ENCODE measurements at regions not wholly inside any gene's neighbourhood (a gene's known extent, or its start where the extent isn't known, plus 50 kb on each side); places are given as distances from the start of the nearest gene placed in this dataset.

- no peaks in the 10 kb centered on the region for H3K36me3 ChIP-seq
- TF ChIP-seq, protein P1, sequence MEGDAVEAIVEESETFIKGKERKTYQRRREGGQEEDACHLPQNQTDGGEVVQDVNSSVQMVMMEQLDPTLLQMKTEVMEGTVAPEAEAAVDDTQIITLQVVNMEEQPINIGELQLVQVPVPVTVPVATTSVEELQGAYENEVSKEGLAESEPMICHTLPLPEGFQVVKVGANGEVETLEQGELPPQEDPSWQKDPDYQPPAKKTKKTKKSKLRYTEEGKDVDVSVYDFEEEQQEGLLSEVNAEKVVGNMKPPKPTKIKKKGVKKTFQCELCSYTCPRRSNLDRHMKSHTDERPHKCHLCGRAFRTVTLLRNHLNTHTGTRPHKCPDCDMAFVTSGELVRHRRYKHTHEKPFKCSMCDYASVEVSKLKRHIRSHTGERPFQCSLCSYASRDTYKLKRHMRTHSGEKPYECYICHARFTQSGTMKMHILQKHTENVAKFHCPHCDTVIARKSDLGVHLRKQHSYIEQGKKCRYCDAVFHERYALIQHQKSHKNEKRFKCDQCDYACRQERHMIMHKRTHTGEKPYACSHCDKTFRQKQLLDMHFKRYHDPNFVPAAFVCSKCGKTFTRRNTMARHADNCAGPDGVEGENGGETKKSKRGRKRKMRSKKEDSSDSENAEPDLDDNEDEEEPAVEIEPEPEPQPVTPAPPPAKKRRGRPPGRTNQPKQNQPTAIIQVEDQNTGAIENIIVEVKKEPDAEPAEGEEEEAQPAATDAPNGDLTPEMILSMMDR (IDR thresholded peaks at IDR 0.05), result no peak
- intact Hi-C loops (cut with DNase I), result no loop called here
- no peaks in the 10 kb centered on the region for H3K4me1 ChIP-seq
- no peak overlapping the region for H3K27ac ChIP-seq
- no peak for DNase-seq (ENCODE audit: low spot score in 2 of 2)
- H3K27me3 ChIP-seq, result no peaks in the 10 kb centered on the region
- no peak overlapping the region for H3K4me3 ChIP-seq
- H3K9me3 ChIP-seq, result no peaks in the 10 kb centered on the region
These were observed 297.7 kb downstream of the UQCRFS1 start for GRCh38 chr19:28915202-28915601.

DNA sequence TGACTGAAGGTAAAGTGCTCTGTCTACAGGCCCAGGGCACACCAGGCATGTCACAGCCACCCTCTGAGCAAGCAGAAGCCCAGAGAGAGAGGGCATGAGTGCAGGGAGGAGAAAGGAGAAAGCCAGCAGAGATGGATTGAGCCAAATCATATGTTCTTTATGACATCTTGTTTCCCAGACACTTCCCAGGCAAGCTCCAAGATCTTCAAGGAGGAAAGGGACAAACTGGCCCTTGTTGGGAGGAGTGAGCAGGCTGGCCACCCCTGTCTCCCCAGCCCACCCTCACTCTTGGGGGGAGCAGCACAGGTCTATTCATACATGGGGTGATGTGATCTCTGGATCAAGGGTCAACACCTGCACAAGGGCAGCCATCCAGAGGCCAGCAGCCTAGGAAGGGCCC, 298.8 kb downstream of the UQCRFS1 start:
- H3K4me1 ChIP-seq, result no peaks in the 10 kb centered on the region
- H3K36me3 ChIP-seq, result no peaks in the 10 kb centered on the region
- no peak overlapping the region for H3K27ac ChIP-seq
- no peaks in the 10 kb centered on the region for H3K27me3 ChIP-seq
- H3K9me3 ChIP-seq, result no peaks in the 10 kb centered on the region
- DNase-seq (ENCODE audit: low spot score in 2 of 2), result no peak
- TF ChIP-seq, protein P1 (IDR thresholded peaks at IDR 0.05), result no peak
- no peak overlapping the region for H3K4me3 ChIP-seq
- intact Hi-C loops (cut with DNase I), result no loop called here

- no peak overlapping the region for H3K4me3 ChIP-seq
- TF ChIP-seq, protein P1 (IDR thresholded peaks at IDR 0.05), result no peak
- DNase-seq (ENCODE audit: low spot score in 2 of 2), result no peak
- no peaks in the 10 kb centered on the region for H3K4me1 ChIP-seq
- no peak overlapping the region for H3K27ac ChIP-seq
- intact Hi-C loops (cut with DNase I), result no loop called here
- no peaks in the 10 kb centered on the region for H3K9me3 ChIP-seq
- no peaks in the 10 kb centered on the region for H3K27me3 ChIP-seq
- H3K36me3 ChIP-seq, result no peaks in the 10 kb centered on the region
These were observed 299.3 kb downstream of the UQCRFS1 start for GRCh38 chr19:28913626-28914025.

GRCh38 chr19:28908941-28909340, 304.0 kb downstream of the UQCRFS1 start:
- Histone ChIP-seq H3K36me3 (no peaks in the 10 kb centered on the region), H3K27ac (no peak overlapping the region), H3K9me3 (no peaks in the 10 kb centered on the region), H3K4me1 (no peaks in the 10 kb centered on the region), H3K4me3 (no peak overlapping the region), H3K27me3 (no peaks in the 10 kb centered on the region)
- no peak for DNase-seq (ENCODE audit: low spot score in 2 of 2)
- TF ChIP-seq, protein P1 (IDR thresholded peaks at IDR 0.05), result no peak
- intact Hi-C loops (cut with DNase I), result no loop called here

- TF ChIP-seq, protein P1 (IDR thresholded peaks at IDR 0.05), result no peak
- Histone ChIP-seq H3K9me3 (no peaks in the 10 kb centered on the region), H3K27ac (no peak overlapping the region), H3K27me3 (no peaks in the 10 kb centered on the region), H3K4me1 (no peaks in the 10 kb centered on the region), H3K36me3 (no peaks in the 10 kb centered on the region), H3K4me3 (no peak overlapping the region)
- intact Hi-C loops (cut with DNase I), result no loop called here
- DNase-seq (ENCODE audit: low spot score in 2 of 2), result no peak
These were observed 305.4 kb downstream of the UQCRFS1 start for GRCh38 chr19:28907534-28907933.

DNA sequence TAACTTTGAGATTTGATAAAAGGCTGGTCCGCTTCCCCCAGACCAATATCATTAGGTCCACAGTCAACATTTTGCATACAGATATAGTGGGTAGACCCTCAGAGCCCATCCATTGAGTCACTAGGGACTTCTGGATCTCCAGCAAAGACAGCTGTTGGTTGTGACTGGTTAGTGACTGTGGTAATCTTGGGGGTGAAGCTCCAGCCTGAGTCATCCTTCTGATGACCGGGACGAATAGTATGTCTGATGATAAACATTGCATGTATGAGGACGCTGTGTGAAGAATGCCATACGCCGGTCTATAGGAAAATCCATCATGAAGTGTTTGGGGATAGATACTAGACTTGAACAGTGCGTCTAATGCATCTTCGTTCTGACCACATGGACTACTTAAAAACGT, 307.0 kb downstream of the UQCRFS1 start:
- DNase-seq (ENCODE audit: low spot score in 2 of 2), result no peak
- intact Hi-C loops (cut with DNase I), result no loop called here
- H3K36me3 ChIP-seq, result no peaks in the 10 kb centered on the region
- no peak overlapping the region for H3K4me3 ChIP-seq
- H3K9me3 ChIP-seq, result no peaks in the 10 kb centered on the region
- TF ChIP-seq, protein P1 (IDR thresholded peaks at IDR 0.05), result no peak
- no peak overlapping the region for H3K27ac ChIP-seq
- no peaks in the 10 kb centered on the region for H3K27me3 ChIP-seq
- H3K4me1 ChIP-seq, result no peaks in the 10 kb centered on the region
